ENCODE measurements at regions not wholly inside any gene's neighbourhood (a gene's known extent, or its start where the extent isn't known, plus 50 kb on each side); places are given as distances from the start of the nearest gene placed in this dataset.
A peak's percentile ranks its signal among the peaks of the same experiment; 100 is the strongest.

- no peaks in the 10 kb centered on the region for H3K36me3 ChIP-seq (ENCODE audit: insufficient read depth, low read length)
- no peaks in the 10 kb centered on the region for H4K20me1 ChIP-seq (ENCODE audit: insufficient read depth, low read length, poor library complexity, severe bottlenecking)
- H3K79me2 ChIP-seq (ENCODE audit: insufficient read depth, low read length) = no peaks in the 10 kb centered on the region
- H3K4me3 ChIP-seq (ENCODE audit: low read length, poor library complexity, severe bottlenecking) = peak overlapping the region; percentile 49
- H3K9ac ChIP-seq (ENCODE audit: low read depth, low read length, poor library complexity, severe bottlenecking) = peak overlapping the region; percentile 85
- no peak overlapping the region for H2AFZ ChIP-seq (ENCODE audit: low read length)
- peaks cover 24% of the 10 kb centered on the region for H3F3A ChIP-seq (ENCODE audit: low read depth)
- peaks cover 86% of the 10 kb centered on the region for H3K4me1 ChIP-seq (ENCODE audit: insufficient read depth, low read length, poor library complexity, severe bottlenecking)
- H3K9me3 ChIP-seq (ENCODE audit: insufficient read depth, low read depth, low read length) = 0 out of 2 replicates have a peak, but pooled peaks cover 3% of the 10 kb centered on the region
- peak overlapping the region; percentile 69 for H3K4me2 ChIP-seq (ENCODE audit: low read depth, low read length, poor library complexity, severe bottlenecking)
- H3K27me3 ChIP-seq (ENCODE audit: insufficient read depth, low read length, poor library complexity, severe bottlenecking) = no peaks in the 10 kb centered on the region
- H3K9me2 ChIP-seq (replicated peaks; ENCODE audit: low read depth, low read length) = no peaks in the 10 kb centered on the region
- TF ChIP-seq CTCF (conservative IDR thresholded peaks at IDR 0.05; ENCODE audit: low read length) (no peak), EZH2phosphoT487 (IDR thresholded peaks at IDR 0.05; ENCODE audit: borderline replicate concordance) (no peak)
Measured at GRCh38 chr1:109816175-109816811, 52.6 kb upstream of the EPS8L3 start.

GRCh38 chr1:109815809-109816174 is 52.1 kb upstream of the EPS8L3 start:
- Histone ChIP-seq H3K4me3 (ENCODE audit: low read length, poor library complexity, severe bottlenecking) (peak overlapping the region; percentile 49), H4K20me1 (ENCODE audit: insufficient read depth, low read length, poor library complexity, severe bottlenecking) (no peaks in the 10 kb centered on the region), H3K4me1 (ENCODE audit: insufficient read depth, low read length, poor library complexity, severe bottlenecking) (peaks cover 81% of the 10 kb centered on the region), H3K27me3 (ENCODE audit: insufficient read depth, low read length, poor library complexity, severe bottlenecking) (no peaks in the 10 kb centered on the region), H3K4me2 (ENCODE audit: low read depth, low read length, poor library complexity, severe bottlenecking) (peak overlapping the region; percentile 69), H3F3A (ENCODE audit: low read depth) (peaks cover 24% of the 10 kb centered on the region), H3K9me3 (ENCODE audit: insufficient read depth, low read depth, low read length) (0 out of 2 replicates have a peak, but pooled peaks cover 3% of the 10 kb centered on the region), H3K9ac (ENCODE audit: low read depth, low read length, poor library complexity, severe bottlenecking) (peak overlapping the region; percentile 85), H3K9me2 (replicated peaks; ENCODE audit: low read depth, low read length) (no peaks in the 10 kb centered on the region), H3K36me3 (ENCODE audit: insufficient read depth, low read length) (no peaks in the 10 kb centered on the region), H2AFZ (ENCODE audit: low read length) (no peak overlapping the region), H3K79me2 (ENCODE audit: insufficient read depth, low read length) (no peaks in the 10 kb centered on the region)
- TF ChIP-seq CTCF (conservative IDR thresholded peaks at IDR 0.05; ENCODE audit: low read length) = no peak

- no peak overlapping the region; the same call in 1 of the 2 replicates for H2AFZ ChIP-seq (ENCODE audit: low read length)
- H3K4me1 ChIP-seq (ENCODE audit: insufficient read depth, low read length, poor library complexity, severe bottlenecking) = peaks cover 80% of the 10 kb centered on the region
- no peaks in the 10 kb centered on the region for H3K79me2 ChIP-seq (ENCODE audit: insufficient read depth, low read length)
- TF ChIP-seq EZH2phosphoT487 (IDR thresholded peaks at IDR 0.05; ENCODE audit: borderline replicate concordance) (no peak), CTCF (conservative IDR thresholded peaks at IDR 0.05; ENCODE audit: low read length) (no peak)
- peaks cover 24% of the 10 kb centered on the region for H3F3A ChIP-seq (ENCODE audit: low read depth)
- H3K9me3 ChIP-seq (ENCODE audit: insufficient read depth, low read depth, low read length) = 0 out of 2 replicates have a peak, but pooled peaks cover 3% of the 10 kb centered on the region
- peak overlapping the region; percentile 69 for H3K4me2 ChIP-seq (ENCODE audit: low read depth, low read length, poor library complexity, severe bottlenecking)
- H3K4me3 ChIP-seq (ENCODE audit: low read length, poor library complexity, severe bottlenecking) = peak overlapping the region; percentile 49
- peak overlapping the region; percentile 85 for H3K9ac ChIP-seq (ENCODE audit: low read depth, low read length, poor library complexity, severe bottlenecking)
- H3K36me3 ChIP-seq (ENCODE audit: insufficient read depth, low read length) = no peaks in the 10 kb centered on the region
- H3K27me3 ChIP-seq (ENCODE audit: insufficient read depth, low read length, poor library complexity, severe bottlenecking) = no peaks in the 10 kb centered on the region
- no peaks in the 10 kb centered on the region for H4K20me1 ChIP-seq (ENCODE audit: insufficient read depth, low read length, poor library complexity, severe bottlenecking)
- no peaks in the 10 kb centered on the region for H3K9me2 ChIP-seq (replicated peaks; ENCODE audit: low read depth, low read length)
Measured at GRCh38 chr1:109814993-109815786, 51.5 kb upstream of the EPS8L3 start.
